ENCODE measurements at regions not wholly inside any gene's neighbourhood (a gene's known extent, or its start where the extent isn't known, plus 50 kb on each side); places are given as distances from the start of the nearest gene placed in this dataset.

DNA sequence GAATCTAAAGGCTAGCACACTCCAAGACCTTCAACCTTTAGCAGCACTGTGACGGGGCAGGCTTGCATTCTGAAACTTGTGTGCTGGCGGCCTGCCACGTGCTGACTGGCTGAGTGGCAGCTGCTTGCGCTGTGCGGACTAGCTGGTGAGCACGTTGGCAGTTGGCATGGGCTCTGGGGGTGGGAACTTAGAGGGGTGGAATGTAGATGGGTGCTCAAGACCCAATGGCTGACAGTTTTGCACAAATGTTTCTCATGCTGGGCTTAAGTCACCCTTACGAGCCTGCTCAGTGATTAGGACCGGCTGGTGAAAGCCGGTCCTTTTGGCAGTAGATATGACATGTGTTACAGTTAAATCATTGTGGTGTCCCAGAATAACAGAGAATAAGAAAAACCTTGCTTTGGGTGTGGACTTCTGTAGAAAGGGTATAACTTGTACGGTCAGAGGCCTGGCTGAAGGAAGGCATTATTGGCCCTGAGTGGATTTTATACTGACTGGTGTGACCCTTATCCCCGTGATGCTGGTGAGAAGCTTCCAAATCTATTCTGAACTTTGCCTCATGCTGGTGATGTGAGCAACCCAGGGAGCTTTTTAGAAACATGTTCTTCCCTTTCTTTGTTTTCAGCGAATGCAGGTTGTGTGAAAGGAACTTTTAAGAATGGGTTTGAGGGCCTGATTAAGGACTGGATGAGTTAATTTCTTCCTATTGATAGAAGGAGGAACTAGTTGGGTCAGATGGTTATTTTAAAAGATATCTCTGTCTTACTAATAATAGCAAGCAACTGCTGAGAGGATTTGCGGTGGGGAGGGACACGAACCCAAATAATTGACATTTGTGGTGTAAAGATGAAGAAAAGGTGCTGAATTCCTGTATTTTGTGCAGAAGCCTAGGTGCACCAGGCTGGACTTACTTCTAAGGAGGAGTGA is 107.4 kb upstream of the SLC4A4 start:
- Mint-ChIP-seq H3K9me3 (no peaks in the 10 kb centered on the region), H3K4me3 (no peak overlapping the region), H3K27ac (no peak overlapping the region), H3K4me1 (ENCODE audit: low read depth) (no peaks in the 10 kb centered on the region), H3K27me3 (peaks cover 16% of the 10 kb centered on the region), H3K36me3 (ENCODE audit: low read depth) (no peaks in the 10 kb centered on the region)
- intact Hi-C loops (cut with micrococcal nuclease) = no loop called here

DNA sequence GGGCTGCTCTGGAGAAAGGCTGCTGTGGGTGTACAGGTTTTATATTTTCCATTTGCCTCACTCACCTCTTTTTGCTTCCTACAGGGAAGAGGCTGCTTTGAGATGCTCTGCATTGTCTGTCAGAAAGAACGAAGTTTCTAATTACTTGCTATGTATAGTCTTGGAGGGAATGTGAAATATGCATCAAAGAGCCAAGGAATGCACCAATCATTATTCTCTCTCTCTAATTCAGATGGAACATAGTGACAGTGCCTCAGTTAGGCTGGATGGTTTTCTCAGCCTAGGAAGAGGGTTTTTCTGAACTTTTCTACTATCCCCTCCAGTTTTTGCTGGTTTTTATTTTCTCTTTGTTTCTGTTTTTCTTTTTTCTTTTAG is 106.8 kb upstream of the SLC4A4 start:
- Mint-ChIP-seq H3K36me3 (ENCODE audit: low read depth) (no peaks in the 10 kb centered on the region), H3K4me1 (ENCODE audit: low read depth) (no peaks in the 10 kb centered on the region), H3K27ac (no peak overlapping the region), H3K9me3 (no peaks in the 10 kb centered on the region), H3K4me3 (no peak overlapping the region), H3K27me3 (peaks cover 16% of the 10 kb centered on the region)
- intact Hi-C loops (cut with micrococcal nuclease) = no loop called here

- no peaks in the 10 kb centered on the region for H3K4me1 Mint-ChIP-seq (ENCODE audit: low read depth)
- intact Hi-C loops (cut with micrococcal nuclease) = no loop called here
- no peak overlapping the region for H3K4me3 Mint-ChIP-seq
- no peaks in the 10 kb centered on the region for H3K9me3 Mint-ChIP-seq
- H3K36me3 Mint-ChIP-seq (ENCODE audit: low read depth) = no peaks in the 10 kb centered on the region
- H3K27me3 Mint-ChIP-seq = peaks cover 12% of the 10 kb centered on the region
- no peak overlapping the region for H3K27ac Mint-ChIP-seq
Observed at GRCh38 chr4:71232846-71233245, 106.0 kb upstream of the SLC4A4 start.

DNA sequence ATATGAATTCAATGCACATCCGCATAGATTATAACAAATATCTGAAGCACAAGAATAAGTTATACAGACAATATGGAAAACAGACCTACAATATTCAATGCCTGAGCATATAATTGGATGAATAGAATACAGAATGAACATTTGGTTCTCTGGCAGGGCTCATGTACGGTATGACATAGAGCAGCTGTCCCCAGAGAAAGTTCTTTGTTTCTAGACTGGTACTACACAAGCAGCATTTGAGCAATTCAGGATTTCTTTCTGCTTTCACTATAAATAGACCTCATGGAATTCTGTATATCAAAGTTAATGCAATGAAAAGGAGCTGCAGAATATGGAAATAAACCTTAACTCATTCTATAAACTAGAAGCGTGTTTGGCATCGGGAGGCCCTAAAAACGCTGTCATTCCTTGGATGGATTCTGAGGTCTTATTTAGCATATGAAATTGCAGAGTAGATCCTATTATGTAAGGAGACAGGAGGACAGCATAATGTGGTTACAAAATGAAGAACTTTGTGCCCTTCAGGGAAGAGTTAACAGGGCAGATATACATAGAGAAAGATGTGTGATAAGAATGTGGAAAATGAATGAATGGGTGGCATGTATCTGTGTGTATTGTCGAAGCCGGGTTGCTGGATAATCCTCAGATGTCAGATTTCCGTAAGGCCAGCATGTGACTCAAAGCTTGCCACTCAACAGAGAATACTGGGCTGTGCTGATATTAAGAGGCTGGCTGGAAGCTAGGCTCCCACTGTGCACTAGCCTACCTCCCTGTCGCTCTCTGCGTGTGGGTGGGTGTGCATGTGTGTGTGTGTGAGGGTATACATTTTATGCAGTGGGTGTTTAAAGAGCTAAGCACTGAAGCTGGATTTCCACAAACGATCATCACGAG is 103.3 kb upstream of the SLC4A4 start:
- no peak overlapping the region for H3K4me3 Mint-ChIP-seq
- peaks cover 9% of the 10 kb centered on the region for H3K27me3 Mint-ChIP-seq
- H3K36me3 Mint-ChIP-seq (ENCODE audit: low read depth) = no peaks in the 10 kb centered on the region
- intact Hi-C loops (cut with micrococcal nuclease) = no loop called here
- H3K9me3 Mint-ChIP-seq = no peaks in the 10 kb centered on the region
- no peak overlapping the region for H3K27ac Mint-ChIP-seq
- no peaks in the 10 kb centered on the region for H3K4me1 Mint-ChIP-seq (ENCODE audit: low read depth)

GRCh38 chr4:71236226-71236625 is 102.6 kb upstream of the SLC4A4 start:
- intact Hi-C loops (cut with micrococcal nuclease) = no loop called here
- no peaks in the 10 kb centered on the region for H3K9me3 Mint-ChIP-seq
- H3K4me1 Mint-ChIP-seq (ENCODE audit: low read depth) = no peaks in the 10 kb centered on the region
- H3K36me3 Mint-ChIP-seq (ENCODE audit: low read depth) = no peaks in the 10 kb centered on the region
- H3K27me3 Mint-ChIP-seq = peaks cover 9% of the 10 kb centered on the region
- H3K27ac Mint-ChIP-seq = no peak overlapping the region
- no peak overlapping the region for H3K4me3 Mint-ChIP-seq

DNA sequence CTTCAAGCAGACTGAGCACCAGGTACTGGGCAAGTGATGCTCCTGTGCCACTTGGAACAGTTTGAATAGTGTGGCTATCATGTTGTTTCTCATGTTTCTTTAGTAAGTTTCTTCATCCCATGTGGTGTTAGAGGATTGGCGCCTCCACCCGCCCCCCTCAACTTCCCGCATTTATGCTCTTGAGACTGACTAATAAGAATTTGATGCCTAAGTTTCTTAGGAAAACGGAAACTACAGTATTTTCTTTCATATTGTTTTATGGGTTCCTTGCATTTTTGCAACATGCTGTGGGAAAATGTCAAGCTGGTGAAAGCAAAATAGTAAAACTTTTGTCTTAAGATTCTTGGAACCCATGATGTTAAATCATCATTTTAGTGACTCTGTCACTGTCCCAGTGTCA is 101.2 kb upstream of the SLC4A4 start:
- H3K27me3 Mint-ChIP-seq = peaks cover 6% of the 10 kb centered on the region

DNA sequence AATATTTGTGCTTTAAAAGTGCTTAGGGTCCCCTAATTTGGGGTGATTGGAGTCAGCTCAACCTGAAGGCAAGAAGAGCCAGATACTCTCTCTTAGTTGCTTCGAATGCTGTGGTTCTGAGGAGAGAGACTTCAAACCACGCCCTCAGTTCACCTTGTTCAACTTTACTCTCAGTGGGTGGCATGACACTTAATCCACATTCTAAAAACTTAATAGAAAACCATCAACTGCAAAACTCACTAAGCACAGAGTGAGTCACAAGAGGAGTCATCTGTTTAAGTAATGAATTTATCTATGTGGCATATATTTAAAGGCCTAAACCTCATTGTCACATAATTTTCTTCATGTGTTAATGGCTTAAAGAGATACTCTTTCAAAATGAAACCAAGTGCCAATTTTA is 99.5 kb upstream of the SLC4A4 start:
- Mint-ChIP-seq H3K9me3 (no peaks in the 10 kb centered on the region), H3K27ac (no peak overlapping the region), H3K27me3 (peaks cover 2% of the 10 kb centered on the region), H3K4me1 (ENCODE audit: low read depth) (no peaks in the 10 kb centered on the region), H3K36me3 (ENCODE audit: low read depth) (no peaks in the 10 kb centered on the region), H3K4me3 (no peak overlapping the region)
- intact Hi-C loops (cut with micrococcal nuclease) = no loop called here

More for the DNA sequence above, 101.2 kb upstream of the SLC4A4 start:
- Mint-ChIP-seq H3K4me1 (ENCODE audit: low read depth) (no peaks in the 10 kb centered on the region), H3K27ac (no peak overlapping the region), H3K36me3 (ENCODE audit: low read depth) (no peaks in the 10 kb centered on the region), H3K4me3 (no peak overlapping the region), H3K9me3 (no peaks in the 10 kb centered on the region)
- intact Hi-C loops (cut with micrococcal nuclease) = no loop called here

- Mint-ChIP-seq H3K4me3 (no peak overlapping the region), H3K9me3 (no peaks in the 10 kb centered on the region), H3K36me3 (ENCODE audit: low read depth) (no peaks in the 10 kb centered on the region), H3K27me3 (peaks cover 2% of the 10 kb centered on the region), H3K4me1 (ENCODE audit: low read depth) (no peaks in the 10 kb centered on the region), H3K27ac (no peak overlapping the region)
- intact Hi-C loops (cut with micrococcal nuclease) = no loop called here
Observed at GRCh38 chr4:71240094-71240493, 98.7 kb upstream of the SLC4A4 start.

DNA sequence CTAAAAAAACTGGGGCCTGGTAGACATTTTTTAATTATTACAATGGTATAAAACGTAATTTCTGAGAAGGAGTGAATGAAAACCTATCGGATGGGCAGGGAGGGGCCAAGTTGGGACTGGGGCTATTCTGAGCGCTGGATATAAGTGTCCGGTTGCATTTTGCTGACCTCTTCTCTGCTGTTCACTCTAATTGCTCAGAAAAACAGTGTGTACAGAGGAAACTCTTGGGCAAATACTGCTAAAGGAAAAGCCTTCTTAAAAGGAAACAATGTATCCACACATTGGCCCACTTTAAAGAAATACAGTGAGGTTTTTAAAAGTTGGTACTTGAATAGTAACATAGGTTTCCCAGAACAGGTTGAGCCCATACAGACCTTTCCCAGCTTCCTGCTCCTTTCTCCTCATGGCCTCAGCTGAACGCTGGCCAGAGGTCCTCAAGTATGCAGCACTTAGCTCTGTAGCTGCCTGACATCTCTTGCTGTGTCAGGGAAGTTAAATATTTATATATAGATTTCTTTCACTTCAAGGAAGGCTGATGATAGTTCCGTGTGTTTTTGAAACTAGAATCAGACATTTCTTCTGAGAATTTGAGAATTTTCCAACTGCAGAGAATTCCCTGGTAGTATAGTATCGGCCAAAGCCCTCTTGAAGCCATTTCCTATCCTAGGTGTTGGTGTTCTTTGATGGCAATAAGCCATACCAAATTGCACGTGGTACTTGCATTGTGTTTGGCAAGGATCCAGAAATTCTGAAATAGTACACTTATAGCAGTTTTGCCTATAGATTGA is 97.1 kb upstream of the SLC4A4 start:
- H3K27me3 Mint-ChIP-seq = no peaks in the 10 kb centered on the region
- H3K36me3 Mint-ChIP-seq (ENCODE audit: low read depth) = no peaks in the 10 kb centered on the region
- no peak overlapping the region for H3K27ac Mint-ChIP-seq
- H3K9me3 Mint-ChIP-seq = no peaks in the 10 kb centered on the region
- H3K4me1 Mint-ChIP-seq (ENCODE audit: low read depth) = no peaks in the 10 kb centered on the region
- H3K4me3 Mint-ChIP-seq = no peak overlapping the region
- intact Hi-C loops (cut with micrococcal nuclease) = no loop called here

GRCh38 chr4:71243091-71243833 is 95.6 kb upstream of the SLC4A4 start:
- Mint-ChIP-seq H3K9me3 (no peaks in the 10 kb centered on the region), H3K36me3 (ENCODE audit: low read depth) (no peaks in the 10 kb centered on the region), H3K27ac (no peak overlapping the region), H3K4me1 (ENCODE audit: low read depth) (no peaks in the 10 kb centered on the region), H3K4me3 (no peak overlapping the region), H3K27me3 (peaks cover 1% of the 10 kb centered on the region)
- intact Hi-C loops (cut with micrococcal nuclease) = no loop called here

DNA sequence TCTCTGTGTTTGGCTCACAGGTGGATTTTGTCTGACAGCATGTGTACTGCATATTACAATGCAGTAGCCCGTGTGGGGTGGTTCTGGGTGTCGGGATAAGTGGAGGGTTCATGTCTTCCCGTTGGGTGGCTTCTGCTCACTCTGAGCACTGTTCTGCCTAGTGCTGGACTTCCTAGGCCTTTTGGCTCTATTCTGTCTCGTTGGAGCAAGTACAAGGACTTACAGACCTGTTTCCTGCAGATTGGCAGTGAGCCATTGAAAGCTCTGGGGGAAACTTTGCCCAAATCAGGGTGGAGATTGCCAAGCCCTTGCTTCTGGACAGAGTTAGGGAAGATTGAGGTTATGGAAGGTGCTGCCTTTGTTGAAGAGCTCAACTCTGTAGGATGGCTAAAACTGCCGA is 91.1 kb upstream of the SLC4A4 start:
- Mint-ChIP-seq H3K27ac (no peak overlapping the region), H3K4me1 (ENCODE audit: low read depth) (no peaks in the 10 kb centered on the region), H3K36me3 (ENCODE audit: low read depth) (no peaks in the 10 kb centered on the region), H3K9me3 (no peaks in the 10 kb centered on the region), H3K4me3 (no peak overlapping the region), H3K27me3 (peaks cover 1% of the 10 kb centered on the region)
- intact Hi-C loops (cut with micrococcal nuclease) = no loop called here

DNA sequence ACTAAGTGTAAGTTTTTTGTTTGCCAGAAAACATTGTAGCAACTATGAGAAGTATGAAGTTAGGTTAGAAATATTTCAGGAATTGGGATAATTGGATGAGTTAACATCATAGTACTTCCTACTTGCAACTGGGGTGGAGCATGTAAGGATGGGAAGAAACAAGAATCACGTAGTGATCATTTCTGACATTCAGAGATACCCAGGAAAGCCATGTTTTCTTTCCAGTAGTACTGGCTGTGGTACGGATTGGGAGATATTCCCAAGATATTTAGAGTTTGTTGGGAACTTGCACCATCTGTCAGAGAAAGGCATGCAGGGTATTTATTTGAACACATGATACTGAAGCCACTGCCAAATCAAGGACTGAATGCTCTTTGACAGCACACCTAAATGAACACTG is 87.6 kb upstream of the SLC4A4 start:
- intact Hi-C loops (cut with micrococcal nuclease) = no loop called here
- Mint-ChIP-seq H3K27ac (no peak overlapping the region), H3K4me1 (ENCODE audit: low read depth) (peaks cover 12% of the 10 kb centered on the region), H3K9me3 (no peaks in the 10 kb centered on the region), H3K36me3 (ENCODE audit: low read depth) (no peaks in the 10 kb centered on the region), H3K27me3 (peaks cover 1% of the 10 kb centered on the region), H3K4me3 (no peak overlapping the region)

DNA sequence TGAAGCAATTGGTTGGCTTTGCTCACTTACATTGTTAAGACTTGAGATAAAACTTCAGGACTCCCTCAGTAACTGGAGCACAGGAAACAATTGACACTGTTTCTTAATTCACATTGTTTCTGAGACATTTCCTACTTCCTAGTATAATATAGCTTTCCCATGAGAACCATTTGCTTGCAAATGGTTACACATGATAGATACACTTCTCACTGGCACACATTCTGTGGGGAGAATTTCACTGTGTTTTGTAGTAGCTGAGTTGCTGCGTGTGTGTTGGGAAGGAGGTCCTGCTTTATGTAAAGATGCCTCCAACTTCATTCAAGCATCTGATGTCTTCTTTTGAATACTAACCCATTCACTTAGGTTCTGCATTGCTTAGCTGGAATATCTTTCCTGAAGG is 85.3 kb upstream of the SLC4A4 start:
- Mint-ChIP-seq H3K4me3 (no peak overlapping the region), H3K27ac (no peak overlapping the region), H3K36me3 (ENCODE audit: low read depth) (no peaks in the 10 kb centered on the region), H3K27me3 (no peaks in the 10 kb centered on the region), H3K4me1 (ENCODE audit: low read depth) (peaks cover 12% of the 10 kb centered on the region), H3K9me3 (no peaks in the 10 kb centered on the region)
- intact Hi-C loops (cut with micrococcal nuclease) = no loop called here
